NCI-H2081 (cell line): ENCODE measurements at regions not wholly inside any gene's neighbourhood (a gene's known extent, or its start where the extent isn't known, plus 50 kb on each side); places are given as distances from the start of the nearest gene placed in this dataset.
"Not testable (repeated sequence)": the region's sequence is repeated elsewhere in the genome, so short reads cannot be mapped to it uniquely, and the experiment has no call there.

Experiments
- DNase-seq, 2 experiments: peaks; one replicate each; lab custom pipeline; 2025; lab: John Stamatoyannopoulos, UW

GRCh38 chr6:166877906-166878305 is 78.4 kb downstream of the RNASET2 start:
- DNase-seq: no peak

- no peak for DNase-seq
These were observed 79.0 kb downstream of the RNASET2 start for GRCh38 chr6:166877349-166877748.

- DNase-seq: no peak
These were observed 83.8 kb downstream of the RNASET2 start for GRCh38 chr6:166872531-166873009.

GRCh38 chr6:166870602-166871208 is 85.6 kb downstream of the RNASET2 start:
- no peak for DNase-seq

GRCh38 chr6:166866839-166867637 is 89.3 kb downstream of the RNASET2 start:
- DNase-seq: no peak

- no peak for DNase-seq
These were observed 92.0 kb downstream of the RNASET2 start for GRCh38 chr6:166864333-166864732.

GRCh38 chr6:166862978-166863530 is 93.3 kb downstream of the RNASET2 start:
- no peak for DNase-seq

GRCh38 chr6:166862287-166862977 is 93.9 kb downstream of the RNASET2 start:
- DNase-seq: peak; percentile 5 to 29

GRCh38 chr6:166861961-166862286 is 94.4 kb downstream of the RNASET2 start:
- no peak for DNase-seq

GRCh38 chr6:166861304-166861703 is 95.0 kb downstream of the RNASET2 start:
- no peak for DNase-seq

GRCh38 chr6:166860392-166860791 is 96.0 kb downstream of the RNASET2 start:
- DNase-seq: no peak

GRCh38 chr6:166855416-166855815 is 100.9 kb downstream of the RNASET2 start:
- DNase-seq: no peak

GRCh38 chr6:166853371-166854325 is 102.7 kb downstream of the RNASET2 start:
- no peak for DNase-seq

- no peak for DNase-seq
These were observed 103.8 kb downstream of the RNASET2 start for GRCh38 chr6:166852451-166852975.

- no peak for DNase-seq
These were observed 104.4 kb downstream of the RNASET2 start for GRCh38 chr6:166851911-166852310.

GRCh38 chr6:166851426-166851825 is 104.9 kb downstream of the RNASET2 start:
- no peak for DNase-seq

- no peak for DNase-seq
These were observed 105.7 kb downstream of the RNASET2 start for GRCh38 chr6:166850677-166851076.

- DNase-seq: no peak
These were observed 106.6 kb downstream of the RNASET2 start for GRCh38 chr6:166849749-166850183.

- DNase-seq: no peak
These were observed 107.2 kb downstream of the RNASET2 start for GRCh38 chr6:166848979-166849748.

GRCh38 chr6:166846446-166847142 is 109.8 kb downstream of the RNASET2 start:
- DNase-seq: not testable (repeated sequence)
